NCI-H2196 treated with DMSO at 0.1 percent for 48 hours (cell line): ENCODE measurements at regions not wholly inside any gene's neighbourhood (a gene's known extent, or its start where the extent isn't known, plus 50 kb on each side); places are given as distances from the start of the nearest gene placed in this dataset.
"Not testable (repeated sequence)": the region's sequence is repeated elsewhere in the genome, so short reads cannot be mapped to it uniquely, and the experiment has no call there.

Experiments
- DNase-seq: peaks from one replicate; lab custom pipeline; 2025; ENCODE audit not compliant: unreplicated experiment; lab: John Stamatoyannopoulos, UW

DNA sequence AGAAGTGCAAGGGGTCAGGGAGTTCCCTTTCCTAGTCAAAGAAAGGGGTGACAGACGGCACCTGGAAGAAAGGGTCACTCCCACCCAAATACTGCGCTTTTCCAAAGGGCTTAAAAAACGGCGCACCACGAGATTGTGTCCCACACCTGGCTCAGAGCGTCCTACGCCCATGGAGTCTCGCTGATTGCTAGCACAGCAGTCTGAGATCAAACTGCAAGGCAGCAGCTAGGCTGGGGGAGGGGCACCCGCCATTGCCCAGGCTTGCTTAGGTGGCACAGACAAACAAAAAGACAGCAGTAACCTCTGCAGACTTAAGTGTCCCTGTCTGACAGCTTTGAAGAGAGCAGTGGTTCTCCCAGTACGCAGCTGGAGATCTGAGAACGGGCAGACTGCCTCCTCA is 402.4 kb upstream of the KLF12 start:
- DNase-seq = not testable (repeated sequence)

DNA sequence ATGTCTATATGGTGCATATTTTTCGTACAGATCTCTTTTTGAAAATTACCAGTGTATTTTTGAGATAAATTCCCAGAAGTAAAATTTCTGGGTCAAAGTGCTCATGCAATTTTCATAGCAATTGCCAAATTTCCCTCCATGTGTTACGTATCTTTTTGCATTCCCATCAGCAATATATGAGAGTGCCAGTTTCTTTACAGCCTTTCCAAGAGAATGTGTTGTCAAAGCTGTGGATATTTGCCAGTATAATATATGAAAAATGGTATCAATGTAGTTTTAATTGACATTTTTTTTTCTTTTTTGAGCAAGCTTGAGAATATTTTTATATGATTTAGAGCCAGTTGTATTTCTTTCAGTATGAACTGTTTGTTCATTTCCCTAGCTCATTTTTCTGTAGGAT is 399.0 kb upstream of the KLF12 start:
- DNase-seq = no peak

DNA sequence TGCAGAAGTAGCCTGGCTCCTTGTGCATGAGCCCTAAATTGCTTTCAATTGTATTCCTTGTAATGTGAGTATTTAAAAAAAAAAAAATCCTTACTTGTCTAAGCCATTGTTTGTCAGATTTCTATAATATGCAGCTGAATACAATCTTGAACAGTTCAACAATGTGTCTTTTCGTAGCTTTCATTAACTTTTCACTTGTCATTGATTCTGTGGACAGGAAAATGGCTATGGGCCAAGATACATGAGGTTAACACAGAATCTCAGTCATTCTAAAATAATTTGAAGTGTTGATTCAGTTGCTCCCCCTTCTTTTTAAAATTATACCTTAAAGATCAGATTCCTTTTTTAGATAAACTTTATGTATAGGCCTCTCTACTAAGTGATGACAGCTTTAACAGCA is 395.8 kb upstream of the KLF12 start:
- no peak for DNase-seq

GRCh38 chr13:74528734-74529513 is 394.7 kb upstream of the KLF12 start:
- no peak for DNase-seq

DNA sequence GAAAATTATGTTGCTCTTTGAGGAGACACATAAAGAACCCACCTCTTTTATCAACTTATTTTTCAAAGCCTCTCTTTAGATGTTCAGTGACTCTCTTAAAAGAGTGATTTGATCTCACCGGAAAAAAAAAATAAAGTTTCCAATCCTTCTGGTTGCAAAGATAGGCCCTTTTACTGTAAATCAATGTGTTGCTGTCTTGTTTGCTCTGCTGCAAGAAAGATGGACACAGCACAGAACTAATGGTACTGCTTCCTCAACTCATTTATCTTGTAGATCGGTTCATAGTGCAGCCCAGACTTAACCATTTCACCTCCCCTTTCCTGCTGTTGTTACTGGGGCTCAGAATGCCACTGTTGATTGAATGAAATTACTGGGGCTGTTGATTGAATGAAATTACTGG is 388.9 kb upstream of the KLF12 start:
- DNase-seq = no peak

DNA sequence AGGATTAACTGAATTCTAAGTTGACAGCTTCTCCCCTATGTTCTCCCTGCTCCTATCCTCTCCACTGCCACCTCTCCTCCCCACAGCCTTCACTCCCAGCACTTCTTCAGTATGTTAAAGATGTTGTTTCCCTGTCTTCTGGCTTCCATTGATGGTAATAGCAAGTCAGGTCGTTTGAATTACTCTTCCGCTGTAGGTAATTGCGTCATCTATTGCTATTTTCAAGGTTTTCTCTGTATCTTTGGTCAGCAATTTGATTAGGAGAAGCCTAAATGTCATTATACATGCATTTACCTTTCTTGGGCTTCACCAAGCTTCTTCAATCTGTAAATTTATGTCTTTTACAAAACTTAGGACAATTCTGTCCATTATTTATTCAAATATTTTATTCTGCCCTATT is 377.3 kb upstream of the KLF12 start:
- no peak for DNase-seq

GRCh38 chr13:74487091-74487722 is 353.0 kb upstream of the KLF12 start:
- no peak for DNase-seq

DNA sequence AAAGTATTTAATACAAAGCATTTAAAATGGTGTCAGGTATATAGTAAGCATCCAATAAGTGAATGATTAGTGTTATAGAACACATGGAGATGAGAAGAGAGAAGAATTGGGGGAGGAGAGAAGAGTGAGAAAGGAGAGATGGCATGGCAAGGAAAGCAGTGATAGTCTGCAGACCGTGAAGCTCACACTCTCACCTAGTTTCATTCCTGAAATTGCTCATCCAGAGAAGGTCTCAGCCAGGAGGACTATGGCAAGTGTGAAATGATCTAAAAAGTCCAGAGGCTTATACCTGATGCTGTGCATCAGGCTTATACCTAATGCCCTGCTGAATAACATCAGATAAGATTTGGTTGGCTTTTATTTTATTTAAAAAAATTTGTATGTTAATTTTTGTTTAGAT is 351.6 kb upstream of the KLF12 start:
- DNase-seq = no peak

DNA sequence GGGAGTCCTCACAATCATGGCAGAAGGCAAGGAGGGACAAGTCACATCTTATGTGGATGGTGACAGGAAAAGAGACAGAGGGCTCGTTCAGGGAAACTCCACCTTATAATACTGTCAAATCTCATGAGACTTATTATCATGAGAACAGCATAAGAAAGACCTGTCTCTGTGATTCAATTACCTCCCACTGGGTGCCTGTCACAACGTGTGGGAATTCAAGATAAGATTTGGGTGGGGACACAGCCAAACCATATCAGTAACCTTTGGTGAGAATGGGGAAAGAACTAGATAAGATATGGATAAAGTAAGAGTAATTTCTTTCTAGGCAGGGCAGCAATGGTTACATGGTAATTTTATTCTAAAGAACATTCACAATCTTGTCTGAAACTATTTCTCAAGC is 344.9 kb upstream of the KLF12 start:
- DNase-seq = no peak

DNA sequence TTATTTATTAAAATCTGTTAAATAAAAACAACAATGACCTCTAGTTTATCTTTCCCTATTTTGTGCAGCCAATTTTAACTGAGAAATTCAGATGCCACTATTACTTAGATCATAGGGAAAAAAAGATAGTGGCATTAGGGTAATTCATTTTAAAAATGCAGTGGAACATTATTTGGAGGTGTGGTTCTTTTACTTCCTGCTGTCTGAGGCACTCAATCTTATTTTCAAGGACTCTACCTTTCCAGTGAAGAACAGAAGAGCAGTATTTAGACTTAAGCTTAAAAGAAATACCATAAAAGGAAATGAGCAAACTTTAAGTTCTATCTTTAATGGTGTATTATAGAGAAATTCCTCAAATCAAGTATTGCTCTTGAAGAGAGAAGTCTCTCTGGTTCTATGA is 342.6 kb upstream of the KLF12 start:
- no peak for DNase-seq

DNA sequence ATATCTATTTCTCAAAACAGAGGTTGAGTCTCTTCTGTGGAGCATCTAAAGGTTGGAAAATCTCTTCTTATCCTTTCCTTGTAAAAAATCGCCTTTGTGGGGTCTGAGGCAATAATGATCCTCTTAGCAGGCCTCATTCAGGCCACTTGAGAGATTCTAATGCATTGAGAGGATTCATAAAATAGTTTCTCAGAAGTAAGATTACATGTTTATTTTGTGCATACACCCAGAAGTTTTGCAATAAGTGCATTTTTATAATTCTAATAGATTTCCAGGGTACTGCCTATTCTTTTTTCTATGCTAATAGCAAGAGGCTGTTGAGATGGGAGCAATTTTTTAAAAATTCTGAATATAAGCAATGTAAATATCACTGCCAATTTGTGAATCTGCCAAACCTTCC is 342.2 kb upstream of the KLF12 start:
- no peak for DNase-seq

DNA sequence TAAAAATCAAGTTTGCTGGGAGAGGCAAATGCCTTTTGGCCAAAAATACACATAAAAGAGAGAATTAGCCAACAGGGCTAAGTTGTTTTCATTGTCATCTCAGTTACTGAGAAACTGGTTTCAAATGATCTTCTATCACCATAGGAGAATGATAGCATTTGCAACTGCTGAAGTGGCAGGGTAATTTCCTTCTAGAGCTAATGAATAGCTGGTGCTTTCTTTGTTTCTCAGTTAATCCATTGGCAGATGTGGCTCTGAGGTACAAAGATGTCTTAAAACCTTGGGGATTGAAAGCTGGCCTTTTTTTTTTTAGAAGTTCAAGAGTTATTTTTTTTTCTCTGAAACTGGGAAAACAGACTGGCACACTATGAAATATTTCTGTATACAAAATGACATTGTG is 332.7 kb upstream of the KLF12 start:
- no peak for DNase-seq

DNA sequence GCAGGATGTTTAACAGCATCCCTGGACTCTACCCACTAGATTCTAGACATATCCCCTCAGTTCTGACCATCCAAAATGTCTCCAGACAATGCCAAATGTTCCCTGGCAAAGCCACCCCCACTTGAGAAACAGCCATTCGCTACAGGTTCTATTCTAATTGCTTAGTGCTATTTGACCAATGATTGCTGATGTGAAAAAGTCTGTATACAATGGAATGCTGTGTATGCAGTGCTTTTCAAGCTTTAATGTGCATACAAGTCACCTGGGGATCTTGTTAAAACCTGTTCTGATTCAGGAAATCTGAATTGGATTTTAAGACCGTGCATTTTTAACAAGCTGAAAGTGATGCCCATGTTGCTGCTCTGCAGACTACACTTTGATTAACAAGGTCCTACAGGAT is 331.8 kb upstream of the KLF12 start:
- DNase-seq = no peak

DNA sequence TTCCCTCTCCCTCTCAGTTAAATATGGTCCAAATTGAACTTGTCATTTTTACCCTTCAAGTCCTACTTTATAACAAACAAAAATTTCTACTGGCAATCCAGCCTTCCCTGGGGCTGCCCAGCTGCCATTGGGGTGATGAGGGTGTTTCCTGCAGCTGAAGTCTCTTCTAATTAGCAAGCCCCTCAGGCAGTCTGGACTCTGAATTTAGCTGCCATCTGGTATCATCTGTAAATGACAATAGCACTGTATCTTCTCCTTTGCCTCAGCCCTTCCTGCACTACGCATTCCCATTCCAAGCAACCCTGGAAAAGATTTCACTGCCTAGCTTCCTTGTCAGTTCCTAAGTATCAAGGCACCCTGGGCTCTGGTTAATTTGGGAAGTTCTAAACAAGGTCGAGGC is 331.1 kb upstream of the KLF12 start:
- no peak for DNase-seq

DNA sequence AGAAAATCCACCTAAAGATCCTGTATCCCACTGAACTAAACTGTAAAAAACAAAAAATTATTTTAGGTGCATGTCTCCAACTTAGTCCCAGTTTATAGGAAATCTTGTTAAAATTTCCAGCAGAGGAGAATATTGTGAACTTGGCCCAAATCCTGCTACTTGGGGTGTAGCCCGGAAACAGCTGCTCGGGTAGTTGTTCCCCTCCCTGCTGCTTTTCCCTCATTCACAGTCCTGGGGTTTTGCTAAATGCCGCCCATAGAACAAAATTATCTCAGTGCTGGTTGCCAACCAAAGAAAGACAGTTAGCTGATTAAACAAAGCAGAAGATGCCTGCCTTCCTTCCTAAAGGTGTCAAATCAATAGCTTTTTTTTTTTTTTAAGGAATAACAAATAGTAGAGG is 330.5 kb upstream of the KLF12 start:
- no peak for DNase-seq

DNA sequence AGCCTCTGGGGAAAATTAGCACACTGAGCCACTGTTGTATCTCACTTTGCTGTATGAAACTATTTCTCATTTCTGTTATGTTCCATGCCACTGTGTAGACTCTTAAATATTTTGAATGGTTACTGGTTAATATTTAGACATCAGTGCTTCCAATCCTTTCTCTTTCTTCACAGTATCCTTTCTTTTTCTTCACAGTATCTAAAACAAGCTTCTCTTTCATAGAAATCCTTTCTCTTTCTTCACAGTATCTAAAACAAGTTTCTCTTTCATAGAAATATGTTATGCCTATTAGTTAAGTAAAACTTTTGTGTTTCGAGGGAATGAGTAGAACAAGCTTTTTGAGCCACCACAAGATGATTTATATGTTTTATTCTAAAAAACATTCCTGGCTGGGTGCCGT is 326.8 kb upstream of the KLF12 start:
- no peak for DNase-seq

- DNase-seq = no peak
These were observed 318.7 kb upstream of the KLF12 start for GRCh38 chr13:74452881-74453280.

DNA sequence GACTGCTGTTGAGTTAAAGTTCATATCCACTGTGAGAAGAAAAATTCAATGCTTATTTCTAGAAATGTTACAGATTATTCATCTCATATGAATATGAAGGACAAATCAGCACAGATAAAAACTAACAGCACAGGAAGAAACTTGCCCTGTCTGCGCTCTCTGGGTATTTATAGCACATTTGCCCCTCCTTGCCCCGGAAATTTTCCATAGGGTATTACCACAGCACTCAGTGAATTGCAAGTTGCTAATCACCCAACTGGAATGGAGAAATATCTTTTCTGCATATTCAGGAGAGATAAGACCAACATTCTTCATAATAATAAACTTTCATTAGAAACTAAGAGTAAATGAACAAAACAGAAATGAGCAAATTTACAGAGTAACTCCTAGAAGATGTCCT is 318.0 kb upstream of the KLF12 start:
- no peak for DNase-seq

DNA sequence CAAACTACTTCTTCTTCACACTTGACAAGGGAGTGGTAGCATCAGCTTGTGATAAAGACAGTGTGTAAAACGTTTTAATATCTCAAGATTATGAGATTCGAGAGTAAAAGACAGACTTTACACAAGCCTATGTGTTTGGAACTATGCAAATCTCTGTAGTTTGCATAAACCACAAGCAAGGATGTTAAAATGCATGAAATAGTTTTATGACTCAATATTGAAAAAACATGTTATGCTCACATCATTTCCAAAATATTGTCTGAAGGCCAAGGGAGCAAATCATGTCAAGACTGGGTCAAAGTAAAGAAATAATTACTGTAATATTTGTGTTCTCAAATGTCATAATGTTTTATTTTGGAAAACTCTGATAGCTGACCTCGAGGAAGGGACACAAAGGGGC is 316.8 kb upstream of the KLF12 start:
- no peak for DNase-seq

DNA sequence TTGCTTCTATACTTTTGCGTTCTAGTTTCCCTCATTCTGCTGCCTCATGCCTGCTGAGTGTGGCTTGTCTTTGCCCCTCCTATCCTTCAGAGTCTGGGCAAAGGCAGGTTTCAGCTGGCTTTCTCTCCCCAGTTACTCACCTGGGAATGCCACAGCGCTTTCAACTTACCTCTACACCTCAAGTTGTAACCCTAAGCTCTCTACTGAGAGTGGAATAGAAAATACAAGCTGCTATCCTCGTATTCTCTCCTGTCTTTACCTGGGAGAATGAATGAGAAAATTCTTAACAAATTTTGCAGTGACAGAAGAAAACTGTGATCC is 316.3 kb upstream of the KLF12 start:
- no peak for DNase-seq

DNA sequence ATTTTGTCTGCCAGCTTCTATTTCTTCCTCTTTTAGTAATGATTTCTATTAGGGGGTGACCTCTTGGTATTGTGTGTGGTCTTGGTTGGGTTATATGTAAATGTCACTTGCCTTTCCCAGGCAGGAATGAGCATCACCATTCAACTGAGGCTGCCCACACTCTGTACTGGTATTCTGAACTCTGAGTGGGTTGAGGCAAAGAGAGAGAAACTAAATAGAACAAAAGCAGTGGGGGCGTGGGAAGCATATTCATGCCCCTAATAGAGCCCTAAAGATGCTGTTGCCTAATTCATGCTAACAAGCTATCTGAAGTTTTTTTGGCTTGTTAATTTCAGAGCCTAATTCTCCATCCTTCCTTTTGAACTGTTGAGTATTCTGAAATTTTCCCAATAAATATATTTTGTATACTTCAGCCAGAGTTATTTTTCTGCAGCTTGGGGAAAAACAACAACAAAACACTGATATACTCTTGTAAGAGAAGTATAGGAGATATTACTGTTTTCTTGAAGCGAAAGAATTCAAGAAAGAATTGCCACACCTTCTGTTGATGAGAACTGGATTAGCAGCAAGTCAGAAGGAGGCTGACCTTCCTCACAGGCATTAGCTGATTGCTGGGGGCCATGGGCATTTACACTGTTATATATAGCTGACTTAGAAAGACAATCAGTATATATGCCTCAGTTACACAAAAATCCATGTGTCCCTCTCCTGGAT is 315.8 kb upstream of the KLF12 start:
- no peak for DNase-seq

GRCh38 chr13:74444864-74445479 is 310.8 kb upstream of the KLF12 start:
- DNase-seq = no peak
